ENCODE measurements at regions not wholly inside any gene's neighbourhood (a gene's known extent, or its start where the extent isn't known, plus 50 kb on each side); places are given as distances from the start of the nearest gene placed in this dataset.

- TF ChIP-seq CTCF (conservative IDR thresholded peaks at IDR 0.05) (no peak), EZH2 (IDR thresholded peaks at IDR 0.05; ENCODE audit: low read depth) (no peak)
Measured at GRCh38 chr3:72437661-72438406, 410.4 kb downstream of the SHQ1 start.
